A549 (cell line): ENCODE measurements at regions not wholly inside any gene's neighbourhood (a gene's known extent, or its start where the extent isn't known, plus 50 kb on each side); places are given as distances from the start of the nearest gene placed in this dataset.

Experiments
- ATAC-seq, 2 experiments: fragments of 200-7000 bp in 1 of 2; fragments of >200 bp in 1 of 2; cut with Nextera tagmentation in 1 of 2; cut with Tn5 transposase in 1 of 2; 3 replicates each; pipeline versions ENCODE4 v1.8.0 to v1.9.1; 2018 to 2020; ENCODE audit warnings: mild to moderate bottlenecking in 1 of 2, moderate library complexity in 1 of 2
- CTCF ChIA-PET: fragments of 300-600 bp; sonication (Branson Sonifier 250); formaldehyde crosslinking; extraction: SDS; loops from one replicate; lab custom pipeline; 2021; ENCODE audit warnings: antibody characterized with exemption, inconsistent platforms; lab: Yijun Ruan, JAX
- POLR2A ChIA-PET: fragments of 350-600 bp; formaldehyde crosslinking; extraction: SDS; loops from one replicate; lab custom pipeline; 2021; ENCODE audit warnings: antibody characterized with exemption, inconsistent platforms; lab: Yijun Ruan, JAX
- DNase-seq, 2 experiments: peaks; one replicate each; pipeline versions ENCODE4 v3.0.0 to v3.0.0-alpha.2; 2011 to 2016; ENCODE audit warnings: low read depth in 1 of 2, low spot score in 1 of 2
- FAIRE-seq: peaks from 2 replicates; lab custom pipeline; 2011; peaks lifted over from hg19 to GRCh38; lab: Jason Lieb, UNC
- H3K27ac ChIP-seq, 2 experiments: fragments of >200 bp; sonication (Bioruptor Twin); formaldehyde crosslinking; 3 replicates each; pipeline ENCODE4 v1.5.1; 2016 to 2017
- H3K4me1 ChIP-seq: fragments of >200 bp; sonication (Bioruptor Twin); formaldehyde crosslinking; 3 replicates; pipeline ENCODE4 v1.6.1; 2016
- H3K4me2 ChIP-seq: fragments of >200 bp; sonication (Bioruptor Twin); formaldehyde crosslinking; 3 replicates; pipeline ENCODE4 v1.6.1; 2016
- H3K4me3 ChIP-seq: fragments of >200 bp; sonication (Bioruptor Twin); formaldehyde crosslinking; 3 replicates; pipeline ENCODE4 v1.5.1; 2016
- H3K9me3 ChIP-seq: fragments of >200 bp; sonication (Bioruptor Twin); formaldehyde crosslinking; 3 replicates; pipeline ENCODE4 v1.6.1; 2016
- ATOH8 ChIP-seq: fragments of 250-450 bp; sonication (Bioruptor Pico); IDR thresholded peaks from 2 replicates; pipeline ENCODE4 v1.5.0; 2020; ENCODE audit warnings: low read depth, mild to moderate bottlenecking, moderate library complexity
- BCL3 ChIP-seq: fragments of >200 bp; sonication (Bioruptor Twin); formaldehyde crosslinking; IDR thresholded peaks from 3 replicates; pipeline ENCODE4 v1.6.1; 2016
- CHD2 ChIP-seq: fragments of 150-350 bp; IDR thresholded peaks from 2 replicates; pipeline ENCODE4 v1.6.1; 2014; ENCODE audit warnings: low read length; ENCODE audit not compliant: partially characterized antibody
- EHMT2 ChIP-seq: fragments of 200-600 bp; sonication (generic); IDR thresholded peaks from 2 replicates; pipeline ENCODE4 v1.6.1; 2016; ENCODE audit warnings: antibody characterized with exemption, low read depth, mild to moderate bottlenecking, moderate library complexity
- EP300 ChIP-seq, 2 experiments: fragments of >200 bp; sonication (Bioruptor Twin); formaldehyde crosslinking; IDR thresholded peaks; 2 replicates in 1 of 2; 3 replicates in 1 of 2; pipeline ENCODE4 v1.6.1; 2016 to 2017
- FOSB ChIP-seq: fragments of 250-450 bp; sonication (Bioruptor Pico); IDR thresholded peaks from 2 replicates; pipeline ENCODE4 v1.5.0; 2020; ENCODE audit warnings: mild to moderate bottlenecking, moderate library complexity
- FOXS1 ChIP-seq: fragments of 250-450 bp; sonication (Bioruptor Pico); IDR thresholded peaks from 2 replicates; pipeline ENCODE4 v1.5.0; 2020; ENCODE audit warnings: mild to moderate bottlenecking, moderate library complexity
- HES2 ChIP-seq: fragments of >200 bp; sonication (Bioruptor Twin); formaldehyde crosslinking; IDR thresholded peaks from 2 replicates; pipeline ENCODE4 v1.6.1; 2016
- HEYL ChIP-seq: fragments of 250-450 bp; sonication (Bioruptor Pico); IDR thresholded peaks from 2 replicates; pipeline ENCODE4 v1.8.0; 2021; ENCODE audit warnings: mild to moderate bottlenecking, moderate library complexity
- HOXA7 ChIP-seq: fragments of 250-450 bp; sonication (Bioruptor Pico); IDR thresholded peaks from 2 replicates; pipeline ENCODE4 v1.5.0; 2020; ENCODE audit warnings: mild to moderate bottlenecking, moderate library complexity
- HOXB13 ChIP-seq: fragments of 250-450 bp; sonication (Bioruptor Pico); IDR thresholded peaks from 2 replicates; pipeline ENCODE4 v1.5.0; 2020; ENCODE audit warnings: low read depth, mild to moderate bottlenecking, moderate library complexity
- KDM1A ChIP-seq: fragments of 200-600 bp; sonication (generic); IDR thresholded peaks from 2 replicates; pipeline ENCODE4 v1.6.1; 2016; ENCODE audit warnings: low read depth, mild to moderate bottlenecking
- MYC ChIP-seq: IDR thresholded peaks from 2 replicates; pipeline ENCODE4 v1.6.1; 2012; ENCODE audit warnings: mild to moderate bottlenecking, inconsistent platforms, low read length, improper control_type of control experiment, borderline replicate concordance
- NFE2L2 ChIP-seq: fragments of 150-350 bp; conservative IDR thresholded peaks from 2 replicates; pipeline ENCODE4 v1.6.1; 2014; ENCODE audit warnings: low read length
- NPAS2 ChIP-seq: fragments of 250-450 bp; sonication (Bioruptor Pico); IDR thresholded peaks from 2 replicates; pipeline ENCODE4 v1.8.0; 2022; ENCODE audit warnings: mild to moderate bottlenecking, moderate library complexity, borderline replicate concordance
- NR3C1 ChIP-seq: fragments of >200 bp; sonication (Bioruptor Twin); formaldehyde crosslinking; IDR thresholded peaks from 3 replicates; pipeline ENCODE4 v1.6.1; 2017
- PHF8 ChIP-seq: fragments of 200-600 bp; sonication (generic); IDR thresholded peaks from 2 replicates; pipeline ENCODE4 v1.6.1; 2016; ENCODE audit warnings: low read depth, mild to moderate bottlenecking, antibody characterized with exemption, moderate library complexity, borderline replicate concordance
- RAD21 ChIP-seq, 2 experiments: fragments of >200 bp in 1 of 2; sonication (Bioruptor Twin) in 1 of 2; formaldehyde crosslinking in 1 of 2; IDR thresholded peaks in 1 of 2; conservative IDR thresholded peaks in 1 of 2; 2 replicates in 1 of 2; 3 replicates in 1 of 2; pipeline ENCODE4 v1.6.1; 2012 to 2018; ENCODE audit warnings: inconsistent platforms in 1 of 2
- RARB ChIP-seq: fragments of 250-450 bp; sonication (Bioruptor Pico); IDR thresholded peaks from 2 replicates; pipeline ENCODE4 v1.8.0; 2021; ENCODE audit warnings: mild to moderate bottlenecking, moderate library complexity
- RCOR1 ChIP-seq: fragments of 150-350 bp; IDR thresholded peaks from 2 replicates; pipeline ENCODE4 v1.6.1; 2014; ENCODE audit warnings: antibody characterized with exemption, low read length, low read depth
- TFCP2L1 ChIP-seq: fragments of 250-450 bp; sonication (Bioruptor Pico); IDR thresholded peaks from 2 replicates; pipeline ENCODE4 v1.5.0; 2021; ENCODE audit warnings: mild to moderate bottlenecking
- TP53 ChIP-seq: fragments of 250-450 bp; sonication (Bioruptor Pico); IDR thresholded peaks from 2 replicates; pipeline ENCODE4 v1.5.0; 2021; ENCODE audit warnings: mild to moderate bottlenecking, moderate library complexity
- ZFP36 ChIP-seq: fragments of 450-650 bp; IDR thresholded peaks from 2 replicates; pipeline ENCODE4 v1.6.1; 2014; ENCODE audit warnings: borderline replicate concordance; ENCODE audit not compliant: partially characterized antibody
- WGBS: methylation state at CpG from one replicate; pipeline ENCODE4 v1.1.6; 2017; ENCODE audit errors: missing lambda C conversion rate; 5-methylcytosine and 5-hydroxymethylcytosine counted together
- TF ChIP-seq, protein P1 (sequence below): fragments of 450-650 bp; IDR thresholded peaks from 2 replicates; pipeline ENCODE4 v1.6.1; 2014; ENCODE audit warnings: antibody characterized with exemption
- TF ChIP-seq, protein P2 (sequence below): IDR thresholded peaks from 2 replicates; pipeline ENCODE4 v1.6.1; 2012
- TF ChIP-seq, protein P3 (sequence below): fragments of 250-450 bp; sonication (Bioruptor Pico); IDR thresholded peaks from 2 replicates; pipeline ENCODE4 v1.5.0; 2021; ENCODE audit warnings: mild to moderate bottlenecking, moderate library complexity, borderline replicate concordance

GRCh38 chr12:93275589-93275988 lies 102.1 kb upstream of the NUDT4 start:
- 89% methylated on average over 7 of the region's 7 CpGs for WGBS

GRCh38 chr12:93279565-93280412 lies 97.9 kb upstream of the NUDT4 start:
- H3K4me1 ChIP-seq: no peaks in the 10 kb centered on the region
- H3K4me2 ChIP-seq: no peak overlapping the region
- TF ChIP-seq NR3C1 (no peak), BCL3 (no peak), HES2 (no peak)
- no peak overlapping the region for H3K4me3 ChIP-seq
- H3K9me3 ChIP-seq: no peaks in the 10 kb centered on the region
- H3K27ac ChIP-seq: no peak overlapping the region
- FAIRE-seq: no peak
- DNase-seq: no peak
- POLR2A ChIA-PET: no interaction called here
- 52% methylated on average over 2 of the region's 2 CpGs for WGBS
- no peak for ATAC-seq
- CTCF ChIA-PET: no interaction called here

More at GRCh38 chr12:93275589-93275988, 102.1 kb upstream of the NUDT4 start:
- TF ChIP-seq RARB: no peak
- no peak for TF ChIP-seq HEYL (CRISPR knock-in tag)
- no peak for TF ChIP-seq EHMT2
- no peak for TF ChIP-seq ATOH8 (CRISPR knock-in tag)
- TF ChIP-seq RCOR1: no peak
- no peak for TF ChIP-seq FOXS1 (CRISPR knock-in tag)
- TF ChIP-seq HOXB13 (CRISPR knock-in tag): no peak
- TF ChIP-seq TP53 (CRISPR knock-in tag): no peak
- TF ChIP-seq HOXA7 (CRISPR knock-in tag): no peak
- TF ChIP-seq, protein P1, sequence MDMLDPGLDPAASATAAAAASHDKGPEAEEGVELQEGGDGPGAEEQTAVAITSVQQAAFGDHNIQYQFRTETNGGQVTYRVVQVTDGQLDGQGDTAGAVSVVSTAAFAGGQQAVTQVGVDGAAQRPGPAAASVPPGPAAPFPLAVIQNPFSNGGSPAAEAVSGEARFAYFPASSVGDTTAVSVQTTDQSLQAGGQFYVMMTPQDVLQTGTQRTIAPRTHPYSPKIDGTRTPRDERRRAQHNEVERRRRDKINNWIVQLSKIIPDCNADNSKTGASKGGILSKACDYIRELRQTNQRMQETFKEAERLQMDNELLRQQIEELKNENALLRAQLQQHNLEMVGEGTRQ: no peak
- no peak for TF ChIP-seq ZFP36
- no peak for TF ChIP-seq FOSB
- TF ChIP-seq CHD2: no peak
- TF ChIP-seq EP300 (IDR thresholded peaks at IDR 0.05): no peak
- TF ChIP-seq, protein P2, sequence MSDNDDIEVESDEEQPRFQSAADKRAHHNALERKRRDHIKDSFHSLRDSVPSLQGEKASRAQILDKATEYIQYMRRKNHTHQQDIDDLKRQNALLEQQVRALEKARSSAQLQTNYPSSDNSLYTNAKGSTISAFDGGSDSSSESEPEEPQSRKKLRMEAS: no peak
- no peak for TF ChIP-seq TFCP2L1
- no peak for TF ChIP-seq NFE2L2
- CTCF ChIA-PET: interaction anchor here (1.6 kb wide), 1 partner anchor 20 kb away, joined by 4 read pairs; no protein-coding TSS in a partner anchor
- FAIRE-seq: no peak
- Histone ChIP-seq H3K9me3 (no peaks in the 10 kb centered on the region), H3K4me1 (no peaks in the 10 kb centered on the region), H3K4me2 (no peak overlapping the region), H3K4me3 (no peak overlapping the region), H3K27ac (no peak overlapping the region)
- ATAC-seq: no peak
- POLR2A ChIA-PET: no interaction called here
- DNase-seq: no peak

DNA sequence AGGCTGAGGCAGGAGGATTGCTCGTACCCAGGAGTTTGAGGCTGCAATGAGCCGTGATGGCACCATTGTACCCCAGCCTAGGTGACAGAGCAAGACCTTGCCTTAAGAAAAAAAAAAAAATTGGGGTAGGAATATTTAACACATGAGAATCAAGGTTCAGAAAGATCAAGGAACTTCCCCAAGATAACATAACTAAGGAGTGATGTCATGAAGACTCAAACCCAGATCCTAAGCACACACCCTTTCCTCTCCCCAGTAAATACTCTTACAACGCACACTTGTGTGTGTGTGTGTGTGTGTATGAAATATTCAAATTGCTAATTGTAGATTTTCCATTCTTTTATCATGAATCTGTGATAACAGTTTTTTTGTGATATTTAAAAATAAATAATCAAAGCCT lies 90.6 kb upstream of the NUDT4 start:
- Histone ChIP-seq H3K9me3 (no peaks in the 10 kb centered on the region), H3K27ac (no peak overlapping the region), H3K4me2 (0 out of 3 replicates have a peak overlapping the region, but pooled peaks have one; percentile 4), H3K4me1 (peaks cover 6% of the 10 kb centered on the region; the same call in 1 of the 3 replicates), H3K4me3 (no peak overlapping the region)
- ATAC-seq (no peak), DNase-seq (peak in 1 of 2 experiments; percentile 34), FAIRE-seq (no peak)
- 72% methylated on average over 3 of the region's 3 CpGs for WGBS
- TF ChIP-seq HEYL (CRISPR knock-in tag): no peak
- TF ChIP-seq RAD21 (conservative IDR thresholded peaks at IDR 0.05 in 1 of 2, IDR thresholded peaks at IDR 0.05 in 1 of 2): no peak
- no peak for TF ChIP-seq PHF8
- TF ChIP-seq KDM1A: no peak
- TF ChIP-seq BCL3: no peak
- TF ChIP-seq MYC: no peak
- TF ChIP-seq NPAS2: no peak
- TF ChIP-seq, protein P3, sequence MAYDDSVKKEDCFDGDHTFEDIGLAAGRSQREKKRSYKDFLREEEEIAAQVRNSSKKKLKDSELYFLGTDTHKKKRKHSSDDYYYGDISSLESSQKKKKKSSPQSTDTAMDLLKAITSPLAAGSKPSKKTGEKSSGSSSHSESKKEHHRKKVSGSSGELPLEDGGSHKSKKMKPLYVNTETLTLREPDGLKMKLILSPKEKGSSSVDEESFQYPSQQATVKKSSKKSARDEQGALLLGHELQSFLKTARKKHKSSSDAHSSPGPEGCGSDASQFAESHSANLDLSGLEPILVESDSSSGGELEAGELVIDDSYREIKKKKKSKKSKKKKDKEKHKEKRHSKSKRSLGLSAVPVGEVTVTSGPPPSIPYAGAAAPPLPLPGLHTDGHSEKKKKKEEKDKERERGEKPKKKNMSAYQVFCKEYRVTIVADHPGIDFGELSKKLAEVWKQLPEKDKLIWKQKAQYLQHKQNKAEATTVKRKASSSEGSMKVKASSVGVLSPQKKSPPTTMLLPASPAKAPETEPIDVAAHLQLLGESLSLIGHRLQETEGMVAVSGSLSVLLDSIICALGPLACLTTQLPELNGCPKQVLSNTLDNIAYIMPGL (CRISPR knock-in tag): no peak
- ChIA-PET CTCF (no interaction called here), POLR2A (no interaction called here)
